HCEC 1CT (cell line): ENCODE measurements at regions not wholly inside any gene's neighbourhood (a gene's known extent, or its start where the extent isn't known, plus 50 kb on each side); places are given as distances from the start of the nearest gene placed in this dataset.
A peak's percentile ranks its signal among the peaks of the same experiment; 100 is the strongest.

Source experiments
- DNase-seq: peaks from one replicate; pipeline ENCODE4 v3.0.0-alpha.2; 2017

DNA sequence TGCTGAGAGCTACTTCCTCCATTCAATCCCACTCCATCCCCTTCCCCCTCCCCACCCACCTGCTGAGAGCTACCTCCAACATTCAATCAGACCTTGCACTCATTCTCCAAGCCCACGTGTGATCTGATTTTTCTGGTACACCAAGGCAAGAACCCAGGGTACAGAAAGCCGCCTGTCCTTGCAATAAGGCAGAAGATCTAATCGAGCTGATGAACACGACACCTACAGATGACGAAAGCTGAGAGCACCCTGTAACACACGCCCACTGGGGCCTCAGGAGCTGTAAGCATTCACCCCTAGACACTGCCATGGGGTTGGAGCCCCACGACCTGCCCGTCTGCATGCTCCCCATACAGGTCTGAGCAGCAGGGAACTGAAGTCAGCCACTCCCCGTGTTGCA, 58.3 kb downstream of the TRIML1 start:
- DNase-seq: no peak

DNA sequence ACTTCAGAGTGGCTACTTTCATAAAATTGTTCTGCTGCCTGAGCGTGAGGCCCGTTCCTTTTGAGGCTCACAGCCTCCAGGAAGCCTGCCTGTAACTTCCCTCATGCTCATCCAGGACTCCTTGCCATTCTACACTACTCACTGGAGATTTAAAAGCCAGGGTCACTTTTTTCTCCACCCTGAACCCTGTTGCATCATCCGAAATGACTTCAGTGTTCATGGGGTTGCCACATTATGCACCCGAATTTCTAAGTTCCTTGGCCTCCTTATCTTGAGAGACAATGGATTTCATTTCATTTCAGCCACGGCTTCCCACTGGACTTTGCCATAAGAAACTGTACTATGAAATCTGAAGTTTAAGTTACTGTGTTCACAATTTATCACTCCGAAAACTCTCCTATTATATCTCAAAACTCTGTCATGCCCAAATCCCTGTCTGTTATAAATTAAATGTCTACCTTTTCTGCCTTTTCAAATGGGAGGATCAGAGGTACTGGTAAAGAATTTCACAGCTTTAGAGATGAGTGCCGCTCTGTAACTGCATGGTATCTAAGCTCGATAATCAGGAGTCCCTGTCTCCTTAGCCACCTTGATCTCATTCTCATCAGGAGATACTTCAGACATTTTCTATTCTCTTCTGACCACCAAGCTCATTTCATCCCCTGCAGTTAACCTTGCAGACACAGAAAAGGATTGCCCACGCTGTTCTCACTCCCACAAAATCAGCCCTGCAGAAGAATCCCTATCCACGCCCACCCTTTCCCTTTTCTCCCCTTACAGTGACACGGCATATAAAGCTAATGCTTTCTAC, 59.9 kb downstream of the TRIML1 start:
- peak; percentile 18 for DNase-seq

DNA sequence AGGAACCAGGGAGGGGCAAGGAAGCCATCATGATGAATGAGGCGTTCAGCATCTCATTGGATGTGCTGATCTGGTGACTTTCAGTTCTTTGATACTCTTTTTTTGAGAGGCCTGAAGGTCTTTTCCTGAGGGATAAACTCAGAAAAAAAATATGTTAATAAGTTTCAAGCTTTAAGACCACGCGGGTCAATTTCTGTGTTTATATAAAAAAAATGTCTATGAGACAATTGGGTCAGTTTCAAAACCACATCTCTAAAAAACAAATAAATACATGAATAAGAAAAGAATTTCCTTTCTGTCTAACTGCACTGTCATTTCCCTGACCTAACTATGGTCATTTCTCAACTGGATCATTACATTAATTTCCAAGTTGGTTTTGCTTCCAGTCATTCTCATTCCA, 62.6 kb downstream of the TRIML1 start:
- peak; percentile 57 for DNase-seq

DNA sequence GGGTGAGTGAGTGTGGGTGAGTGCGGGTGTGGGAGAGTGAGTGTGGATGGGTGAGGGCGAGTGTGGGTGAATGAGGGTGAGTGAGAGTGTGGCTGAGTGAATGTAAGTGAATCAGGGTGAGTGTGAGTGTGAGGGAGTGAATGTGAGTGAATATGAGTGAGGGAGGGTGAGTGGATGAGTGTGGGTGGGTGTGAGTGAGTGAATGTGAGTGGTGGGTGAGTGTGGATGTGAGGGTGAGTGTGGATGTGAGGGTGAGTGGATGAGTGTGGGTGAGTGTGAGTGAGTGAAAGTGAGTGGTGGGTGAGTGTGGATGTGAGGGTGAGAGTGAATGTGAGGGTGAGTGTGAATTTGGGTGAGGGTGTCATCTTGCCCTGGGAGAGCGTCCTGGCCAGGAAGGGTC, 67.5 kb downstream of the TRIML1 start:
- DNase-seq: no peak

DNA sequence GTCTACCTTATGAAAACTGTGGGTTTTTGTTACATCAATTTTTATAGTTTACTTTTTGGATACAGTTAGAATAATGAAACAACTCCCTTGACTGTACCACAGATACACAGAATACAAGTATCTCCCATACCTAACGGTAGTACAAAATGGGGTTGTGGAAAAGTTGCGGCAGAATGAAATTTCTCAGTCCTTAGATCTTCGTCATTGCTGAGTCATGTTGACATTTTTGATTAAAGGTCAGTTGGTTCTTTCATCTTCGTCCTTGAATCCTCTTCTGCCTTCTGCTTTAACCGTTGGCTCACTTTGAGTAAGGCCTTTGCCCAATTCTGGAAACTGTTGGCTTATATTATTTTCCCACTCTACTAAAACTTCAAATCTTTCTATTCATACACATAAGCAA, 75.6 kb downstream of the TRIML1 start:
- DNase-seq: no peak

DNA sequence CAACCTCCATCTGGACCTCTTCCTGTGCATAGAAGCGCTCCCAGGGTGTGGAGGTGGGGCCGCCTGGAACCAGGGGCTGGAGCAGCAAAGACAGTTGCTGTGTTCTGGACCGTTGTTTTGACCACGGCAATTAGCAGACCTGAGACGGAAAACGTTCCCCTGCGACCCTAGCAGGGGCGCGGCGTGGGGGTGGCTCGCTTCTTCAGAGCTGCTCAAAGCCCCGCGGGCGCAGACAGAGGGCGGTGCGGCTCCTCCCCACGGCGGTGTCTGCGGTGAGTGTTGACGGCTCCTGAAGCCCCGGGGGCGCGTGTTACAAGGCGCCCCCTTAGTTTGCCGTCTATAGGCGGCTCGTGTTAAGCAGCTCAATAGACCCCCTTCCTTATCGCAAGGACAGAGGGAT, 79.2 kb downstream of the TRIML1 start:
- DNase-seq: no peak

DNA sequence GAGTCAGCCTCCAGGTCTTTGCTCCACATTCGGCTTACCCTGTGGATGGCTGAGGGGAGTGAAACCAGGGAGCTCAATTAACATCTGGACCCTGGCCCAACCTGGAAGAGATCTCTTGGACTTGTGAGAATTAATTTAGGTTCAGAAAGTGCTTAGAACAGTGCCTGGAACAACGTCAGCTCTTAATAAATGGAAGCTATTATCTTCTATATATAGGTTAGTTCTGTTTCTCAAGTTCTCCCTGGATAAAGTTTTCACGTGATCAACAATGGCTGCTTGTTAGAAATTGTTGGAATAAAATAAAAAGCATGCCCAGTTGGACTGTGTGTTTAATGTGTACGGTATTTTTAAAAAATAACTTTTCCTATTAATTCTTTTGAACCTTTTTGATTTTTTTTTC, 80.8 kb downstream of the TRIML1 start:
- DNase-seq: no peak

DNA sequence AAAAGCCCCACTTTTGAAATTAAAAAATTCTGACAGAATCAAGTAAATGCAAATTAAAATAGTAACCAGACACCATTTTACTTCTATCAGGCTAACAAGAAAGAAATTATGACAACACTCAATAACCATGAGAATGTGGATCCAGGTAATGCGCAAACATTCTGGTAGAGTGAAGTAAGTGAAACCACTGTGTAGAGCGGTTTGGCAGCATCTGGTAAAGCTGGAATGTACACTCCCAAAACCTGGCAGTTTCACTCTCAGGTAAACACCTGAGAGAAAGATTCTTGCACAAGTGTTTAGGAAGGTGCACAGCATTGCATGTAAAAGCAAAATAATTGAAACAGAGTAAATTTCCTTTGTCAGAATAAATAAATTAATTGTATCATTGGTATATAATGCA, 81.8 kb downstream of the TRIML1 start:
- no peak for DNase-seq

DNA sequence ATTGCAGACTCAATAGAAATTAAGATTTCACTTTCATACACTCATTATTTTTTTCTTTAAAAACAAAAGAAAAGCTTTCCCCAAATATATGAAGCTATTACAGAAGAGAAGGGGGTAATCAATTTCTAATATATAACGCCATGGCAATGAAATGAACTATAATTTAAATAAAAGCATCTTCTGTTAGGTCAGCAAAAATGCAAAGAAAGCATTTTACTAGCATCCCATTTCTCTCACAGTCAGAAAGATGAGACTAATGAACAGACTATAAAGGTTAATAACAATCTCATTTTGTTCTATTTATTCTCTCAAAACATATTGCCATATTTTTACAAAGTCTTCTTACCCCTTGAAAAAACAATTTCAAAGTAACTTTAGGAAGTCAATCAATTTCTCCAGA, 89.0 kb downstream of the TRIML1 start:
- DNase-seq: no peak

DNA sequence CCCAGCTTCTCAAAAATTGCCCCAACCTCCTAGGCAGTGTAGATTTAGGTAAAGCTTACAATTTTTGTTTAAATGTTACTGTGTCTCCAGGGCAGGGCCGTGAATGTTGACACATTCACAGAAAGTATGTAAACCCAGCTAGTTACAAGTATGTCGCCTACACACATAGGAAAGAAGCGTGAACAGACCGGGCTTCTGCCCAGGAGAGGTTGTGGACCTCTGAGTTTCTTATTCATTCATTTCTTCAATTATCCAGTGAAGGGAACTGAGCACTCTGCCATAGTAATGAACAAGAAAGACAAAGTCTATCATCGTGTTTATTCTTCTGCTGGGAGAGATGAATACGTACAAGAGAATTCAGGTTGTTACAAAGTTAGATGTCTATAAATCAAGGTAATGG, 93.2 kb downstream of the TRIML1 start:
- DNase-seq: no peak

DNA sequence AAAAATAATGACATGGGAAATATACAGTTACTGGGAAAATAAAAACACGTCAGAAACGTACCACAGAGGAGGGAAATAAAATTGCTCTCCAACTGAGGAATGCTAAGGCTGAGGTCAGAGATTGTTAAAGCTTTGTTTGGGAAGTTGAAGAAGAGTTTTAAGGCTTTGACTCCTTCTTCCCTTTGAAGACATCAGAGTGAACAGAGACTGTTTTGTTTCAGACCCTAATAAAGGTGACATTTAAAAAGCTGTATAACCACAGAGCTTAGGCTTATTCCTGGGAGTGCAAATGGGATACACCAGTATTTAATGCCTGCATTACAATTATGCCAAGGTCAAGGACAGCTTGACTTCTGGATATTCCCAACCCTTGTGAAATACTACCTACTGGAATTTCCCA, 102.8 kb downstream of the TRIML1 start:
- no peak for DNase-seq

DNA sequence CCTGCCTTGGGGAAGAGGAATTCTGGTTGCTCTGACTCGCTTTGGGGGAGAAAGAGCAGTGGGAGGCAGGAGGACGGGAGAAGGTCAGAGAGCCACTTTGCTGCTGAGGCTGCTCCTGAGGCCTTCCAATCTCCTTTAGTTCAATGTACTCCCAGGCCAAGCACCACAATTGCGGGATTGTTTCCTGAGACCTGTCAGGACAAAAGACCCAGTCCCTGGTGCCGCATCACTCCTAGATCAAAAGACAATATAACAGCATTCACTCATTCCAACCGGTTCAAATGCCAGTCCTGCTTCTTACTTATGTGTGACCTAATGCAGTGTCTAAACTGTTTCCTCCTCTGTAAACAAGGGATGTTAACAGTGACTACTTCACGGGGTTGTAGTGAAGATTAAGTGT, 106.4 kb downstream of the TRIML1 start:
- no peak for DNase-seq

DNA sequence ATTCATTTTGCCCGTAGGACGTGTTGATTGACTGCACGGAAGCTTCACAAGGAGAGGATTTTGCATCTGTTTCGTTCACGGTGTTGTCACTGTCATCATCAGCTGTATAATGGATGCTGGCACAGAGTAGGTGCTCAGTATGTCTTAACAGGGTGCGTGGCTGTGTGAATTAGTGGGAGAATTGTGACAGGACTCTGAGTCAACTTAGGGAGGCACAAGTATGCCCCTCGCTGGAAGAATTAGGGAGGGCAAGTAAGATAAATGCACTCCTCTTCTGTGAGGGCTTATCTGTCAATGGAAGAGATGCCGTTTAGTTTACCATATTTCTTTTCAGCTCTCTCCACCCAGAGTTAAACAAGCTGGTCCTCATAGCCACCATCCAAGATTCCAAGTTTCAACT, 107.2 kb downstream of the TRIML1 start:
- DNase-seq: peak; percentile 28

DNA sequence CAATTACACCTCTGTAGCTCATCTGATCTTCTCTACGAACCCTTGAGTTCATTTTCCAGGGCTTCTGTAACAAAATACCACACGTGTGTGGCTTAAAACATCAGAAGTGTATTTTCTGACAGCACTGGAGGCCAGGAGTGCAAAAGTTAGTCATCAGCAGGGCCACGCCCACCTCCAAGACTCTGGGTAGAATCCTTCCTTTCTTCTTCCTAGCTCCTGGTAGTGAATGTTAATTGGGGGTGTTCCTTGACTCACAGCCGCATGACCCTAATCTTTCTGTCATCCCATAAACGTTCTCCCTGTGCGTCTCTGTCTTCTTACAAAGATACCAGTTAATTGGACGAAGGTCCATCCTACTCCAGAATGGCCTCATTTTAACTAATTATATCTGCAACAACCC, 115.0 kb downstream of the TRIML1 start:
- DNase-seq: peak; percentile 5

DNA sequence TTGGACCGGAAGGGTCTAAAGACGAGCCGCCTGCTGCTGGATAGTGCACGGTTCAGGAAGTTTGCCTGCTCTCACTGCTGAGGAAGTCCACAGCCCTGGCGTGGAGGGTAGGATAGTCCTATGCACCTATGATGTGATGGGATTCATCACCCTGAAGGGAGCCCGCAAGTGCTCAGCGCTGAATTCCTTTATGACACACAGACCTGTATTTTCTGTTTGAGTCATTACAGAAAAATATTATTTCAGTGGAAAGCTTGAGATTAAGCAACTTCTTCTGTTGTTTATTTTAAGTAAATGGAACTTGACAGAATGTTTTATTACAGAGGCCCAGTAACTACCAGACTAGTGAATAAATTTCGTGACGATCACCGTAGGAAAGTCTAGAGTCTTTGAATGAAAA, 123.2 kb downstream of the TRIML1 start:
- peak; percentile 73 for DNase-seq

DNA sequence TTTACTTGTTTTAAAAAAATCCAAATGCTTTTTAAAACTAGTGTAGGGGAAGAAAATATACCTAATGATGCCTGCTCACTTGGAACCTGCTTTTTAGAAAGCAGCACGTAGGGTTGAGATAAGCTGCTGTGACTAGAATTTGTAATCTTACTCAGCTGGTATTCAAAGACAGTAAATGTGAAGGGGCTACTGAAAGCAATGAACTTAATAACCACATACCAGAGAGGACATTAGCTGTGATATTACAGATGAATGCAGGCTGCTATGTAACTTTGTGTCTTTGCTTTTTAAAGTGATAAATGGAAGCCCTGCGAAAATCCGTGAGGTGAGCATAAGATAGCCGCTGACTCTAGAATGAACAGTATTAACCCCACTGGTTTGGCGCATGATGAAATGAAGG, 124.1 kb downstream of the TRIML1 start:
- no peak for DNase-seq

DNA sequence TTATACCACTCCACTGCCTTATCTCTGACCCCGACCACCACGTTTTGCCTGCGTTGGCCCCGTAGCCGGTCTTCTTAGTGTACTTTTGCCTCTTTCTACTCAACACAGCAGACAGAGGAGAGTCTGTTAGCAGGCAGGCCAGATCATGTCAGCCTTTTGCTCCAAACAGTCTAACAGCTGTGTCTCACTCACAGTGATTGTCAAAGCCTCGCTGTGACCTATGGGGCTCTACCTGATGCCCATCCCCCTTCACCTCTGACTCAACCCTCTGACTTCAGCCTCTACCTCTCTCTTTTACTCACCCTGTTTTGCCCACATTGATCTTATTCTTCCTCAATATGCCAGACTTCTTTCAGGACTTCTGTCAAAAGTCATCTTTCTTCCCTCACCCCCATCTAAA, 127.1 kb downstream of the TRIML1 start:
- DNase-seq: no peak

DNA sequence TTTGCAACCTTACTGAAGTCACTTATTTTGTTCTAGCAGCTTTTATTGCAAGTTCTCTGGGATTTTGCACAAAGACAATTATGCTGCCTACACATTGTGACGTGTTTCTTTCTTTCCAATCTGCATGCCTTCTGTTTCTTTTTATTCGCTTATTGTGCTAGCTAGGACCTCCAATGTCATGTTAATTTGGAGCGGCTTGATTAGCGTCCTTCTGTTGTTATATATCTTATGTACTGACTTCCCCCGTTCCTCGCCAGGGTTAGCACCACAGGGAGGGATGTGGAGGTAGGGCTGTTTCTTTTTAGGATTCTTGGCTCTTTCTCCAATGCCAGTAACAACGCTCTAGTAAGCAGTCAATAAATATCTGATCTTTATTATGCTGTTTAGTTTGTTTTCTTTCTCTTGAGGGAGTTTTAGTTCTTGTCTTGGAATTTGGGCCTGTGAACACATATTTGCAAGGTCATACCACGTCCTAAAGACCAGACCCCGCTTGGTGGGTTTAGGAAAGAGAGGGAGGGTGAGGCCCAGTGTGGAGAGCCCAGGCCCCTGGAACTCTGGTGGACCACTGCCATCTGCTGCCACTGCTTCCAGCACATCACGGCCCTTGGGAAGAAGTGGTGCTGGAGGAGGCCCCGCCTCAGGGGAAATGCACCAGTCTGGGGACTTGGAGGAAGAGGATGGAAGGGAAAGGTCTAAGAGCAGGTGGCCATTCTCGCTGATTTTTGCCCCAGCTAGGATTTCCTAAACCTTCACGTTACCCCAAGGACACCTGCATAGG, 129.1 kb downstream of the TRIML1 start:
- no peak for DNase-seq

DNA sequence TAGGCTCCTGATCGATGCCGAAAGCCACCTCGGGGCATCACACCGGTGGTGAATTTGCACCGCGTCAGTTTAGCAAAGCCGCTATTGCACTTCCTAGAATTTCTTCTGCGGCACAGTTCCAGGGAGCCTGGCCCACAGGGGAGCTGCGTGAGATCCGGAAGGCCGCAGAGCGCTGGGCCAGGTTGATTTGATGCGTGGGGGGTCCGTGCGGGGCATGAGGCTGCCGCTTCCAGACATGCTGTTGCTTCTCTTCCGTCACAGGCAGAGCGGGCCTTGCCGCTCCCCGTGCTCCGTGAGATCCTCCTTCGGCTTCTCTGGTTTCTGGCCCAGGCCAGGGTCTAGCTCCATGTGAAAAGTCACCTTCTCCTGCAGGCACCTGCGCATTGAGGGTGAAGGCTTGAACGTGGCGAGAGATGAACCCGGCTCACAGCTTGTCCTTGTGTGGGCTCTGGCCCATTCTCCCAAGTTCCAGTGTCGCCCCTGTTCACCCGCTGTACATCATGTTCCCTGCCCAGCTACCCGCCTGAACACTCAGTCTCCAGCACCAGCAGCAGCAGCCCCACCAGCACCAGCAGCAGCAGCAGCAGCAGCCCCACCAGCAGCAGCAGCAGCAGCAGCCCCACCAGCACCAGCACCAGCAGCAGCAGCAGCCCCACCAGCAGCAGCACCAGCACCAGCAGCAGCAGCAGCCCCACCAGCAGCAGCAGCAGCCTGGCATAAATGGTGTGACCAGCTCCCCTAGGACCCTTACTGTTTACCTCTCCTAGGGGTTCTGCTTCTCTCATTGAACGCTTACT, 131.2 kb downstream of the TRIML1 start:
- no peak for DNase-seq

DNA sequence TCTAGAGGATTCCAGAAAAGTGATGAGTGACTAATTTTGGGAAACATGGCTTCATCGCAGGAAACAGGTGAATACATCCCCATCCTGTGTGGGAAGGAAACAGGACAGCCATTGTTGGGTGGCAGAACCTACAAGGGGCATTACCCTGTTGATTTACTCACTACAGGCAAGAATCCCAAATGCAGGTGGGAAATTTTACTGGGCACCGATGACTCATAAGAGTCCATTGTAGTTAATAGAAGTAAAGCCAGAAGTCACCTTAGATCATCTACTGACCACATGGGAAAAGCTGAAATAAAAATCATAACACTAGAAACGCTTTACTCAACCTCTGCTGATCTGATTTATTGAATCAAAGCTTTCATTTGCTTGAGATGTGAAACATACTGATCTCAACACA, 136.4 kb downstream of the TRIML1 start:
- no peak for DNase-seq

DNA sequence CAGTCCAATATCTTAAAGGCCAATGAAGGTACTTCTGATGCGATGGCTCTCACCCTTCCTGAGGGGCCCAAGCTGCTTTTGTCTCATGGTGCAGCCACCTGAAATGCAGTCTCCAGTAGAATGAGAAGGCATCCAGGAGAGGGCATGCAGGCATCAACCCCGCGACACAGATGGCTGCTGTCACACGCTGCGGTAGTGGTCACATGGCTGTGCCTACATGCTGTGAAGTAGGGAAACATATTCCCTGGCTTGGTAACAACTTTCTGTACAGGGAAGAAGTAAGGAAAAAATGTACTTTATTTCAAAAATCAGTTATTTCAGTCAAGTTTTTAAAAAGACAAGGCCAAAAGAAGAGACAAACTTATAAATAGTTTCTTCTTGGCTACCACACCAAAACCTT, 139.9 kb downstream of the TRIML1 start:
- DNase-seq: no peak

DNA sequence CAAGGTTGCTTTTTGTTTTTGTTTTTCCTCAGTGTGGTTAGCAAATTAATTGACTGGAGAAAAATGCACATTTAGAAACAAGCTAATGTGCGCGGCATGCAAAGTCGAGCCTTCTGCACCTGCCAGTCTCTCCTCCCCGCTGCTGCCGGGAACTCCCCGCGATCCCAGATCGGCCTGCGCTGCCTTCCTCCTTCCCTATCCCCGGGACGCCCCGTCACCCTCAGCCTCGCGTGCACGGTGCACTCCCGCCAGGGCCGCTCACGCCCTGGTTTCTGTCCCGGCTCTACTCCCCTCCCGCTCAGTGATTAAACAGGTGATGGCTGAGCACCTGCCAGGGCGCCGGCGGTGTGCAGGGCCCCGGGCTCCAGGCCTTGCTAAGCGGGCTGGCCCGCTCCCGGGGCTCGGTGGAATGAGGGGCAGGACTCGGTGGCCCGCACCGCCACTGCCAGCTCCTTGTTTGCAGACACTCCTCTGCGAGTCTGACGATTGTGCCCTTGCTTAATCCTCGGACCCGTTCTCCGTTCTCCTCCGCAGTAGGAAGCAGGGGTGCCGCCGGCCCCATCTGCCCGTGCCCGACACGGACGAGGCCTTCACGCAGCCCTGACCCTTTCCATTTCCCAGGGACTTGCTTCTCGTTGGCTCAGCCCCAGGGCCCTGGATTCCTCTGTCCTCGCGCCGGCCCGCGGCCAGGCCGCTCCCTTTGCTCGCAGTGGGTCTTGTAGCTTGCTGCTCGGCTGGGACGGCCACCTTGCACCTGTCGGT, 143.4 kb downstream of the TRIML1 start:
- DNase-seq: no peak
